ENCODE measurements at regions not wholly inside any gene's neighbourhood (a gene's known extent, or its start where the extent isn't known, plus 50 kb on each side); places are given as distances from the start of the nearest gene placed in this dataset.

- no peak for TF ChIP-seq POLR2A (IDR thresholded peaks at IDR 0.05; ENCODE audit: low read depth, low read length)
- TF ChIP-seq POLR2AphosphoS5 (IDR thresholded peaks at IDR 0.05; ENCODE audit: low read depth, low read length), result no peak
- no peak for TF ChIP-seq TAF1 (IDR thresholded peaks at IDR 0.05; ENCODE audit: borderline replicate concordance, low read depth, low read length)
Observed at GRCh38 chr10:33473688-33474087, 139.2 kb upstream of the NRP1 start.
